ENCODE measurements at regions not wholly inside any gene's neighbourhood (a gene's known extent, or its start where the extent isn't known, plus 50 kb on each side); places are given as distances from the start of the nearest gene placed in this dataset.

GRCh38 chr5:106601620-106602019, 1069.1 kb downstream of the EFNA5 start:
- no peak for ATAC-seq

GRCh38 chr5:106600803-106601202, 1069.9 kb downstream of the EFNA5 start:
- no peak for TF ChIP-seq PPARA (CRISPR knock-in tag; IDR thresholded peaks at IDR 0.05; ENCODE audit: borderline replicate concordance)
- TF ChIP-seq CSDC2 (CRISPR knock-in tag; IDR thresholded peaks at IDR 0.05) = no peak
- no peak for TF ChIP-seq SNAI2 (CRISPR knock-in tag; IDR thresholded peaks at IDR 0.05)
- TF ChIP-seq OSR1 (CRISPR knock-in tag; IDR thresholded peaks at IDR 0.05) = no peak
- no peak for TF ChIP-seq ZNF8 (CRISPR knock-in tag; IDR thresholded peaks at IDR 0.05)
- no peak for TF ChIP-seq ARNTL (CRISPR knock-in tag; IDR thresholded peaks at IDR 0.05; ENCODE audit: borderline replicate concordance, low read depth)
- no peak for TF ChIP-seq ISL1 (CRISPR knock-in tag; IDR thresholded peaks at IDR 0.05)
- no peak for TF ChIP-seq ZC3H10 (CRISPR knock-in tag; IDR thresholded peaks at IDR 0.05)
- TF ChIP-seq POU6F1 (CRISPR knock-in tag; IDR thresholded peaks at IDR 0.05; ENCODE audit: borderline replicate concordance, low read depth) = no peak
- no peak for TF ChIP-seq BACH2 (CRISPR knock-in tag; IDR thresholded peaks at IDR 0.05; ENCODE audit: borderline replicate concordance)
- no peak for TF ChIP-seq TCF4 (CRISPR knock-in tag; IDR thresholded peaks at IDR 0.05; ENCODE audit: borderline replicate concordance)
- no peak for TF ChIP-seq ZFP3 (CRISPR knock-in tag; IDR thresholded peaks at IDR 0.05)
- no peak for TF ChIP-seq CREB5 (CRISPR knock-in tag; IDR thresholded peaks at IDR 0.05; ENCODE audit: low read depth)
- TF ChIP-seq GLIS3 (CRISPR knock-in tag; IDR thresholded peaks at IDR 0.05) = no peak
- TF ChIP-seq PATZ1 (CRISPR knock-in tag; IDR thresholded peaks at IDR 0.05; ENCODE audit: borderline replicate concordance) = no peak
- no peak for TF ChIP-seq ZFP30 (CRISPR knock-in tag; IDR thresholded peaks at IDR 0.05)
- TF ChIP-seq ESRRG (CRISPR knock-in tag; IDR thresholded peaks at IDR 0.05) = no peak
- TF ChIP-seq ZNF70 (CRISPR knock-in tag; IDR thresholded peaks at IDR 0.05) = no peak
- ATAC-seq = no peak

More at GRCh38 chr5:106601620-106602019, 1069.1 kb downstream of the EFNA5 start:
- no peak for TF ChIP-seq TCF4 (CRISPR knock-in tag; IDR thresholded peaks at IDR 0.05; ENCODE audit: borderline replicate concordance)

GRCh38 chr5:106595864-106596263, 1074.9 kb downstream of the EFNA5 start:
- TF ChIP-seq RARB (CRISPR knock-in tag; IDR thresholded peaks at IDR 0.05) = no peak
- no peak for TF ChIP-seq ESRRG (CRISPR knock-in tag; IDR thresholded peaks at IDR 0.05)
- TF ChIP-seq TSHZ2 (CRISPR knock-in tag; IDR thresholded peaks at IDR 0.05) = no peak
- TF ChIP-seq ISL1 (CRISPR knock-in tag; IDR thresholded peaks at IDR 0.05) = no peak
- no peak for TF ChIP-seq SNAI2 (CRISPR knock-in tag; IDR thresholded peaks at IDR 0.05)
- TF ChIP-seq ZNF565 (CRISPR knock-in tag; conservative IDR thresholded peaks at IDR 0.05; ENCODE audit: low read depth) = no peak
- TF ChIP-seq ZFP3 (CRISPR knock-in tag; IDR thresholded peaks at IDR 0.05) = no peak
- TF ChIP-seq ZNF8 (CRISPR knock-in tag; IDR thresholded peaks at IDR 0.05) = no peak
- TF ChIP-seq CSRNP3 (CRISPR knock-in tag; IDR thresholded peaks at IDR 0.05) = no peak
- TF ChIP-seq ZC3H10 (CRISPR knock-in tag; IDR thresholded peaks at IDR 0.05) = no peak
- no peak for TF ChIP-seq ARNTL (CRISPR knock-in tag; IDR thresholded peaks at IDR 0.05; ENCODE audit: borderline replicate concordance, low read depth)
- TF ChIP-seq OSR1 (CRISPR knock-in tag; IDR thresholded peaks at IDR 0.05) = no peak
- no peak for ATAC-seq
